Hypothalamus (tissue), 51 donors: ENCODE measurements at regions not wholly inside any gene's neighbourhood (a gene's known extent, or its start where the extent isn't known, plus 50 kb on each side); places are given as distances from the start of the nearest gene placed in this dataset.

Experiments used
- DNase-seq, 51 donors: peaks; one replicate each; lab custom pipeline; 2025; lab: John Stamatoyannopoulos, UW

GRCh38 chr4:16967722-16968121, 69.3 kb upstream of the LDB2 start:
- DNase-seq, result peak in 2 of 51 donors; percentile 1

- no peak for DNase-seq
Measured at GRCh38 chr4:16959305-16959704, 60.9 kb upstream of the LDB2 start.

GRCh38 chr4:16952896-16953630, 54.6 kb upstream of the LDB2 start:
- DNase-seq, result no peak

- DNase-seq, result no peak
Measured at GRCh38 chr4:16952462-16952871, 54.0 kb upstream of the LDB2 start.
